ENCODE measurements at regions not wholly inside any gene's neighbourhood (a gene's known extent, or its start where the extent isn't known, plus 50 kb on each side); places are given as distances from the start of the nearest gene placed in this dataset.

GRCh38 chr11:31869986-31870385 lies 58.9 kb upstream of the PAX6 start:
- TF ChIP-seq CTCF (IDR thresholded peaks at IDR 0.05) (no peak), POLR2AphosphoS5 (IDR thresholded peaks at IDR 0.05) (no peak), EP300 (IDR thresholded peaks at IDR 0.05) (no peak), POLR2A (IDR thresholded peaks at IDR 0.05) (no peak)
